Vagina (tissue), 2 donors: ENCODE measurements at regions not wholly inside any gene's neighbourhood (a gene's known extent, or its start where the extent isn't known, plus 50 kb on each side); places are given as distances from the start of the nearest gene placed in this dataset.

Source experiments
- DNase-seq, 2 donors: peaks; one replicate each; pipeline ENCODE4 v3.0.0-alpha.2; 2017; ENCODE audit errors: extremely low spot score in 2 of 2
- H3K27ac ChIP-seq: fragments of 200-600 bp; sonication (generic); one replicate; pipeline ENCODE4 v1.5.1; 2019
- H3K27me3 ChIP-seq: fragments of 200-600 bp; sonication (generic); one replicate; pipeline ENCODE4 v1.5.1; 2019
- H3K36me3 ChIP-seq, 2 donors: fragments of 200-600 bp; sonication (generic); one replicate each; pipeline ENCODE4 v1.5.1; 2017 to 2019
- H3K4me1 ChIP-seq: fragments of 200-600 bp; sonication (generic); one replicate; pipeline ENCODE4 v1.5.1; 2019
- H3K4me3 ChIP-seq, 2 donors: fragments of 200-600 bp; sonication (generic); 1 replicate in 1 of 2; 2 replicates in 1 of 2; pipeline ENCODE4 v1.5.1; 2016 to 2019
- H3K9me3 ChIP-seq: fragments of 200-600 bp; sonication (generic); one replicate; pipeline ENCODE4 v1.5.1; 2019
- CTCF ChIP-seq, 3 experiments: fragments of 450-650 bp in 2 of 3; fragments of 200-600 bp in 1 of 3; sonication (generic) in 1 of 3; IDR thresholded peaks; one replicate each; pipeline ENCODE4 v1.5.1; 2017 to 2019; ENCODE audit warnings: antibody characterized with exemption in 3 of 3, mild to moderate bottlenecking in 2 of 3, moderate library complexity in 2 of 3
- POLR2A ChIP-seq, 2 donors: fragments of 450-650 bp; IDR thresholded peaks; one replicate each; pipeline ENCODE4 v1.6.1; 2017; ENCODE audit warnings: antibody characterized with exemption in 2 of 2, mild to moderate bottlenecking in 2 of 2, moderate library complexity in 2 of 2
- POLR2AphosphoS5 ChIP-seq, 2 donors: sonication (generic); formaldehyde crosslinking; IDR thresholded peaks; one replicate each; pipeline ENCODE4 v1.9.0; 2017; ENCODE audit warnings: antibody characterized with exemption in 2 of 2, mild to moderate bottlenecking in 2 of 2, low read depth in 1 of 2; ENCODE audit not compliant: insufficient read depth in 1 of 2
- intact Hi-C: fragments of 100-400 bp; cut with DNase I; formaldehyde crosslinking; loops from one replicate; pipeline ENCODE4 v1.15.1; 2023

DNA sequence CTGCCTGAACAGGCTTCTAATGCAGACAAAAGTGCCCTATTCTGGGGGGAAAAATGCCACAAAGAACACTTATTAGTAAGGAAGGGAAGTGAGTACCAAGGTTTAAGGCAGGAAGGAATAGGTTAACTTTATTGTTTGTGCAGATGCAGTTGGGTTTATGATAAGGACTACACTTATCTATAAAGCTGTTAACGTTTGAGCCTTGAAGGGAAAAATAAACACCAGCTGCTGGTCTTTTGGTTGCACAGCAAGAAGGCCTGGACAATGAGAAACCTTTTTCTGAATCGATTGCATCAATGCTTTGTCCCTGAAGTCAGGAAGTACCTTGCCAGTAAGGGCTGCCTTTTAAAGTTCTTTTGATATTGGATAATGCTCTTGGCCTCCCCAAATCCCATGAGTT lies 407.8 kb downstream of the ATP23 start:
- no peak for DNase-seq
- Histone ChIP-seq H3K9me3 (no peaks in the 10 kb centered on the region), H3K36me3 (no peaks in the 10 kb centered on the region), H3K4me3 (no peak overlapping the region), H3K4me1 (no peaks in the 10 kb centered on the region), H3K27me3 (no peaks in the 10 kb centered on the region), H3K27ac (no peak overlapping the region)
- no peak for TF ChIP-seq POLR2A (IDR thresholded peaks at IDR 0.05)
- no peak for TF ChIP-seq POLR2AphosphoS5 (IDR thresholded peaks at IDR 0.05; ENCODE audit: insufficient read depth in 1 of 2, low read depth in 1 of 2)
- TF ChIP-seq CTCF (IDR thresholded peaks at IDR 0.05): no peak
- intact Hi-C loops: loop anchor here (10.0 kb wide), 1 partner anchor 806 kb away; no protein-coding TSS in a partner anchor

DNA sequence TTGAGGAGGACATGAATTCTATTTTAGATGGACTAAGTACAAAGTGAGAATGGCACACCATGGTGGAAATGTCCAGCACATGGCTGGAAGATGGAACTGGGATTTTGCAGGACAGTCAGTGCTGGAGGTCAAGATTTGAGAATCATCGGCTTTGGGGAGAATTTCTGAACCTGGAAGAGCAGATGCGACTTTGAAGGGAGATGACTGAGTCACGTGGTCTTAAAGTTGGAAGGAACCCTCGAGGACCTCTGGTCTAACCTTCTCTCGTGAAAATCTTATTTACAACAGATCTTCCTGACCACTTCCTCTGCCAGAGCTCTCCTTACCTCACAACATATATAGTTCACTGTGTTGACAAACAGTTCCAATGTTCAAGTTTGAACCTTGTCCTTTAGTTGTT lies 415.4 kb downstream of the ATP23 start:
- Histone ChIP-seq H3K9me3 (no peaks in the 10 kb centered on the region), H3K36me3 (no peaks in the 10 kb centered on the region), H3K4me3 (no peak overlapping the region), H3K27ac (no peak overlapping the region), H3K4me1 (no peaks in the 10 kb centered on the region), H3K27me3 (no peaks in the 10 kb centered on the region)
- no peak for DNase-seq
- TF ChIP-seq POLR2A (IDR thresholded peaks at IDR 0.05) (no peak), CTCF (IDR thresholded peaks at IDR 0.05) (no peak), POLR2AphosphoS5 (IDR thresholded peaks at IDR 0.05; ENCODE audit: insufficient read depth in 1 of 2, low read depth in 1 of 2) (no peak)
- intact Hi-C loops: no loop called here

DNA sequence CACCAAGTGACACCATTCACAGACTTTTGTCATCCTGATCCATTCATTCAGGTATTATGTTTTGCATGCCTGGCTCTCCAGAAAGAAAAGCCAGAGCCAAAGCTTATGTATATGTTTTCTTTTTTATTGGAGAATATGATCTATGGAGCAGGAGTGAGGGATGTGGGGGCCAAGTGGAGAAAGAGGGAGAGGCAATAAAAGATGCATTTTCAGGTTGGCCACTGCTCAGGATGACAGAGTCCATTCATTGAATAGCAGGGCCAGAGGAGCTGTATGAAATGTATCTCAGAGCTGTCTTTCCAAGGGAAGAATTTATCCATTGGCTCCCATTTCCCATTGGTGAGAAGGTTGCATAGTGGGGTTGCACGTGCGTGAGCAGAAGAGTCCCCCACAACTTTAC lies 416.1 kb downstream of the ATP23 start:
- Histone ChIP-seq H3K4me3 (no peak overlapping the region), H3K4me1 (no peaks in the 10 kb centered on the region), H3K27ac (no peak overlapping the region), H3K36me3 (no peaks in the 10 kb centered on the region), H3K27me3 (no peaks in the 10 kb centered on the region), H3K9me3 (no peaks in the 10 kb centered on the region)
- no peak for TF ChIP-seq CTCF (IDR thresholded peaks at IDR 0.05)
- no peak for TF ChIP-seq POLR2A (IDR thresholded peaks at IDR 0.05)
- no peak for TF ChIP-seq POLR2AphosphoS5 (IDR thresholded peaks at IDR 0.05; ENCODE audit: insufficient read depth in 1 of 2, low read depth in 1 of 2)
- DNase-seq: no peak
- intact Hi-C loops: no loop called here

DNA sequence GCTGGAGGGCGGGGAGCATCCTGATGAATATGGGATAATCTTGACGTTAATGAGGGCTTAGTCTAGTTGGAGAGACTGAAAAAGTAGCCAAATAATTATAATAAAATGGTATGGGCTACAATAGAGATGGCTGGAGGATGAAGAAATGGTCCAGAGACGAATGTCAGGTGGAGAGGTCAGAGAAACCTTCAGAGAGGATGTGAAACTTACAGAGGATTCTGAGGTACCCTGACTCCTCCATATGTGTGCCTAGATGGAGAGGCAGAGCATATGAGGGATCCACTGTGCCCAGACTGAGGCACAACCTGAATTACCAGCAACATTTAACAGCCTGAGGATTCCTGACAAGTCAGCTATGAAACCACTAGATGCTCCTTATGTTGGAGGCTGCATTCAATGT lies 417.0 kb downstream of the ATP23 start:
- Histone ChIP-seq H3K9me3 (no peaks in the 10 kb centered on the region), H3K4me1 (no peaks in the 10 kb centered on the region), H3K4me3 (no peak overlapping the region), H3K27ac (no peak overlapping the region), H3K27me3 (no peaks in the 10 kb centered on the region), H3K36me3 (no peaks in the 10 kb centered on the region)
- intact Hi-C loops: no loop called here
- DNase-seq: no peak
- TF ChIP-seq POLR2AphosphoS5 (IDR thresholded peaks at IDR 0.05; ENCODE audit: insufficient read depth in 1 of 2, low read depth in 1 of 2): no peak
- TF ChIP-seq CTCF (IDR thresholded peaks at IDR 0.05): no peak
- no peak for TF ChIP-seq POLR2A (IDR thresholded peaks at IDR 0.05)

DNA sequence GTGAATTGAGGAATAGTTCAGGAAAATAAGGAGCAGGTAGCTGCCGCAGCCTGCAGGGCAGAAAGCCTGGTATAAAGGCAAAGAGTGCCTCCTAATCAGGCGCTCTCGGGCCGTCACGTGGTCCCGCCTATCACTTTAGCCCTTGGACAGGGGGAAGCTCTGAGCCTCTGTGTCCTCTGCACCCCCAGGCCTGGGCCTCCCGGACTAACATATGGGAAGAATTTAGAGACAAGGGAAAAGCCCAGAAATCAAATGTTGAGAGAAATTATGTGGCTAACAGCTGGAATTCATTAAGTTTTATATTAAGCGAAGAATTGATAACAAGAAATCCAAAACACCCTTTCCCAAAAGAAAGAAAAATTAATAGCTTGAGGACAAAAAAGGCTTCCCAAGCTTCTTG lies 417.7 kb downstream of the ATP23 start:
- intact Hi-C loops: no loop called here
- peaks cover 3% of the 10 kb centered on the region for H3K4me1 ChIP-seq
- no peak overlapping the region for H3K4me3 ChIP-seq
- H3K9me3 ChIP-seq: no peaks in the 10 kb centered on the region
- no peak overlapping the region for H3K27ac ChIP-seq
- no peaks in the 10 kb centered on the region for H3K27me3 ChIP-seq
- DNase-seq: no peak
- H3K36me3 ChIP-seq: no peaks in the 10 kb centered on the region
- TF ChIP-seq CTCF (IDR thresholded peaks at IDR 0.05) (no peak), POLR2AphosphoS5 (IDR thresholded peaks at IDR 0.05; ENCODE audit: insufficient read depth in 1 of 2, low read depth in 1 of 2) (no peak), POLR2A (IDR thresholded peaks at IDR 0.05) (no peak)
